LHCN-M2 (cell line): ENCODE measurements at regions not wholly inside any gene's neighbourhood (a gene's known extent, or its start where the extent isn't known, plus 50 kb on each side); places are given as distances from the start of the nearest gene placed in this dataset.
A peak's percentile ranks its signal among the peaks of the same experiment; 100 is the strongest.

Source experiments
- DNase-seq: peaks from one replicate; pipeline ENCODE4 v3.0.0-alpha.2; 2012; ENCODE audit warnings: low read depth

- no peak for DNase-seq
Observed at GRCh38 chr4:29415771-29416170, 1304.4 kb upstream of the PCDH7 start.

DNA sequence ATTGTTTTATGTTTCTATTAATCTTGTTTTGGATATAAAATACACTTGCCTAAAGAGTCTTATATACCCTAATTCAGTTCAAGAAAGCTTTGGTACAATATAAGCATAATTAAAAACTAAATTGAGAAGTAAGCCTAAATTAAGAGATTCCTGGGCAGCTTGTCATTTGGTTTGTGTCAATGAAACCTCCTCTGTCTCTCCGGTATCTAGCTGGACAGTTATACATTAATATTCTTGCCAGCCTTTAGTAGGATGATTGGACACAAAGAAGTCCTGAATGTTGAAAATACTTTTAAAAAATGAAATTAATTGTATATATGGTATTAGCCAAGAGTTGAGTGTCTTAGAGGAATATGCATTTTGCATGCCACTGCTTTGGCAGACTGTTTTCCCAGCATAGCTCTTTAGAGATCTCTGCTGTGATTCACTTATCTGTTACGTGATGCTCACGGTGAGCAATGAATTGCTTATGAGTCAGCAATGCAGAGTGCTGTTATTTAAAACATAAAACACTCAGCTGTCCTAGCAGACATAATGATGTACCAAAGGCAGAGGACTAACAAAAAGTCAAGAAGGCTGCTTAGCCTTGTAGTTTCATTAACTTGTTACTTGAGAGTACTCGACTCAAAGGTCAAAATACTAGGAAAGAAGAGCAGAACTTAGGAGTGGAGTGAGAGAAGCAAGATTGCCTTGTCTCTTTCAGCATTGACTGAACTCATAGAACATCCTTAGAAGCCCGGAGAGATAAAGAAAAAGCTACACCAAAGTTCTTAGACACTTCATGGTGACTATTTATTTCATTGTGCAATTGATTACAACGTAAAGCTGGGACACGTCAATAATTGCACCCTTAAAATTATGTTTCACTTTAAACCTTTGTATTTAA lies 1296.1 kb upstream of the PCDH7 start:
- peak; percentile 91 for DNase-seq

- DNase-seq = no peak
Observed at GRCh38 chr4:29453303-29453820, 1266.8 kb upstream of the PCDH7 start.

- DNase-seq = no peak
Observed at GRCh38 chr4:29459926-29460325, 1260.2 kb upstream of the PCDH7 start.

DNA sequence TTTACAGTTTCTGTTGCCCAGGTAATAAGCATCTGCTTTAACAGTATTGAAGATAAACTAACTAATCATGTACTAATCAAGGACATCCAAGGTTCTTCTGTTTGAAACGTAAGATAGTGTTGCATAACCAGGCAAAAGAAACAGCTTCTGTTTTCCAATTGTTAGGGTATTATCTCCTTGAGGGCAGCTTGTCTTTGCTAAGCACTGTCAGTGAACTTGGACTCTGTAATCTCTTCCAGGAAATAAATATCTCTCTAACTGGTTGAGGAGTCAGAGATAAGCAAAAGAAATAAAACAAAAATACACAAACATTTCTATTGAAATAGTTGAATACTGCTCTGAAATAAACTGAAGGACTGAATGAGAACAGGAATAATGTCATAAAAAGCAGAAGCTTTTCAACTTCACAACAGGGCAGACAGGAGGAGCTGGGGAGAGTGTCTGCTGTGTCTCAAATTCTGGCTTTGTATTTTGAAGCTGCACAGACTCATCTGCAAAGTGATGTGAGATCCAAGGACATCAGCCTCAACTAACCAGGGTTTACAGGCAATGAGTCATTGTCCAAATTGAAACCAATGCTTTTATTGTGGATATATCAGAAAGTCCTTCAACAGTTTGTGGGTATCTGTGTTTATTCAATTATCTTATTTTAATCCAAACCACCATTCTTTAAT lies 1253.0 kb upstream of the PCDH7 start:
- DNase-seq = peak; percentile 6
